ENCODE measurements at regions not wholly inside any gene's neighbourhood (a gene's known extent, or its start where the extent isn't known, plus 50 kb on each side); places are given as distances from the start of the nearest gene placed in this dataset.

GRCh38 chr13:79803296-79803695, 322.3 kb downstream of the NDFIP2 start:
- DNase-seq: no peak

- no peak for DNase-seq
Observed at GRCh38 chr13:79802389-79803085, 321.6 kb downstream of the NDFIP2 start.

GRCh38 chr13:79799059-79799867, 318.3 kb downstream of the NDFIP2 start:
- DNase-seq: no peak

GRCh38 chr13:79796136-79796535, 315.2 kb downstream of the NDFIP2 start:
- no peak for DNase-seq

GRCh38 chr13:79794931-79795330, 314.0 kb downstream of the NDFIP2 start:
- DNase-seq: no peak

- no peak for DNase-seq
Observed at GRCh38 chr13:79792716-79793115, 311.8 kb downstream of the NDFIP2 start.

- DNase-seq: no peak
Observed at GRCh38 chr13:79791471-79792042, 310.6 kb downstream of the NDFIP2 start.

- DNase-seq: no peak
Observed at GRCh38 chr13:79786176-79786575, 305.2 kb downstream of the NDFIP2 start.

- peak; percentile 78 for DNase-seq
Observed at GRCh38 chr13:79782541-79783205, 301.7 kb downstream of the NDFIP2 start.

GRCh38 chr13:79781829-79782540, 301.0 kb downstream of the NDFIP2 start:
- no peak for DNase-seq

- no peak for DNase-seq
Observed at GRCh38 chr13:79780240-79780639, 299.3 kb downstream of the NDFIP2 start.

GRCh38 chr13:79779761-79780160, 298.8 kb downstream of the NDFIP2 start:
- DNase-seq: no peak

GRCh38 chr13:79778741-79779460, 297.9 kb downstream of the NDFIP2 start:
- DNase-seq: no peak

GRCh38 chr13:79777504-79777903, 296.5 kb downstream of the NDFIP2 start:
- no peak for DNase-seq

- DNase-seq: no peak
Observed at GRCh38 chr13:79776531-79777295, 295.8 kb downstream of the NDFIP2 start.

GRCh38 chr13:79775830-79776229, 294.9 kb downstream of the NDFIP2 start:
- no peak for DNase-seq

- no peak for DNase-seq
Observed at GRCh38 chr13:79772811-79773210, 291.9 kb downstream of the NDFIP2 start.

GRCh38 chr13:79771493-79771892, 290.5 kb downstream of the NDFIP2 start:
- no peak for DNase-seq

- no peak for DNase-seq
Observed at GRCh38 chr13:79770056-79770455, 289.1 kb downstream of the NDFIP2 start.

GRCh38 chr13:79767126-79767525, 286.2 kb downstream of the NDFIP2 start:
- no peak for DNase-seq

GRCh38 chr13:79765331-79765730, 284.4 kb downstream of the NDFIP2 start:
- DNase-seq: no peak
